ENCODE measurements at regions not wholly inside any gene's neighbourhood (a gene's known extent, or its start where the extent isn't known, plus 50 kb on each side); places are given as distances from the start of the nearest gene placed in this dataset.

- TF ChIP-seq CTCF (IDR thresholded peaks at IDR 0.05; ENCODE audit: insufficient read depth, low read length, poor library complexity, severe bottlenecking) (no peak), EZH2phosphoT487 (conservative IDR thresholded peaks at IDR 0.05; ENCODE audit: low read length) (no peak)
Measured at GRCh38 chr10:81034383-81034782, 496.7 kb downstream of the SH2D4B start.

Measured in SU-DHL-6 (cell line).